ENCODE measurements at regions not wholly inside any gene's neighbourhood (a gene's known extent, or its start where the extent isn't known, plus 50 kb on each side); places are given as distances from the start of the nearest gene placed in this dataset.

DNA sequence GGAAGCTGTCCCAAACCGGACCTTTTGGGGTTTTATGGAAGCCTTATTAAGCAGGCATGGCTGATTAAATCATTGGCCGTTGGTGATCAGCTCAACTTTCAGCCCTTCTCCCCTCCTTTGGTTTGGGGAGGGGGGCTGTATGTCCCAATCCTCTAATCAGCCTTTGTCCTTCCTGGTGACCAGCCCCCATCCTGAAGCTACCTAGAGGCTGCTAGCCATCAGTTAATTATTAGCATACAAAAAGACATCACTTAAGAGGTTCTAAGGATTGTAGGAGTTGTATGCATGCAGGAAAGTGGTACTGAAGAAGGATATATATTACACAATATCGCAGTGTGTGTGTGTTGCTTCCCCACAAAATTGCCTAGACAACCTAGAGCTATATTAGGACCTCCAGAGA lies 553.3 kb upstream of the FZD8 start:
- Histone ChIP-seq H2AFZ (ENCODE audit: low read depth, low read length, poor library complexity, severe bottlenecking) (no peak overlapping the region), H3K9me2 (ENCODE audit: insufficient read depth) (no peaks in the 10 kb centered on the region), H3K4me3 (replicated peaks in 1 of 2; ENCODE audit: low read depth in 1 of 2, low read length in 2 of 2) (no peak overlapping the region), H3K4me1 (ENCODE audit: control insufficient read depth in 1 of 2, insufficient read depth in 2 of 2, low read length in 2 of 2) (no peaks in the 10 kb centered on the region), H4K20me1 (ENCODE audit: insufficient read depth) (no peaks in the 10 kb centered on the region), H3K79me2 (ENCODE audit: insufficient read depth, low read length) (no peaks in the 10 kb centered on the region), H3K27me3 (ENCODE audit: insufficient read depth, low read length) (no peaks in the 10 kb centered on the region), H3K4me2 (ENCODE audit: low read length) (no peak overlapping the region), H3K9me3 (ENCODE audit: control insufficient read depth in 1 of 2, insufficient read depth in 1 of 2, low read depth in 1 of 2, low read length in 2 of 2) (peaks cover 0 to 4% of the 10 kb centered on the region in 2 experiments; a peak in 2 of 4 replicates), H3K9ac (ENCODE audit: low read length) (no peak overlapping the region), H3K27ac (ENCODE audit: low read depth, low read length) (no peak overlapping the region), H3K36me3 (ENCODE audit: control insufficient read depth in 1 of 2, insufficient read depth in 2 of 2, low read length in 2 of 2) (no peaks in the 10 kb centered on the region)
- DNase-seq (ENCODE audit: low read depth, low spot score), result no peak
- intact Hi-C loops (cut with micrococcal nuclease), result no loop called here
- ChIA-PET CTCF (no interaction called here), POLR2A (no interaction called here), RAD21 (ENCODE audit: low non-redundant PET in 1 of 2, low total read pairs in 2 of 2, uncharacterized antibody in 2 of 2, unreplicated experiment in 2 of 2) (no interaction called here)
- TF ChIP-seq EGR1 (IDR thresholded peaks at IDR 0.05; ENCODE audit: low read depth), result no peak
- TF ChIP-seq MAX (IDR thresholded peaks at IDR 0.05), result no peak
- no peak for TF ChIP-seq POLR2A (IDR thresholded peaks at IDR 0.05; ENCODE audit: borderline replicate concordance, extremely low read depth, insufficient read depth, insufficient read length)
- no peak for TF ChIP-seq EZH2phosphoT487 (IDR thresholded peaks at IDR 0.05; ENCODE audit: borderline replicate concordance)
- no peak for TF ChIP-seq REST (IDR thresholded peaks at IDR 0.05; ENCODE audit: low read depth)
- no peak for TF ChIP-seq SIN3A (IDR thresholded peaks at IDR 0.05; ENCODE audit: low read depth)
- no peak for TF ChIP-seq SP1 (IDR thresholded peaks at IDR 0.05; ENCODE audit: low read depth)
- no peak for TF ChIP-seq ELF1 (IDR thresholded peaks at IDR 0.05; ENCODE audit: borderline replicate concordance, low read depth)
- no peak for TF ChIP-seq JUND (IDR thresholded peaks at IDR 0.05)
- TF ChIP-seq EZH2 (IDR thresholded peaks at IDR 0.05), result no peak
- no peak for TF ChIP-seq FOSL1 (IDR thresholded peaks at IDR 0.05; ENCODE audit: low read depth)
- TF ChIP-seq ATF3 (IDR thresholded peaks at IDR 0.05), result no peak
- no peak for TF ChIP-seq CEBPB (IDR thresholded peaks at IDR 0.05; ENCODE audit: low read depth)
- TF ChIP-seq CTCF (IDR thresholded peaks at IDR 0.05 in 2 of 3, conservative IDR thresholded peaks at IDR 0.05 in 1 of 3; ENCODE audit: borderline replicate concordance in 1 of 3, insufficient read depth in 1 of 3, low read depth in 2 of 3, low read length in 2 of 3), result no peak
- no peak for TF ChIP-seq ZNF274 (IDR thresholded peaks at IDR 0.05; ENCODE audit: low read depth, low read length)
- no peak for TF ChIP-seq ZFX (IDR thresholded peaks at IDR 0.05)
- no peak for TF ChIP-seq YY1 (IDR thresholded peaks at IDR 0.05; ENCODE audit: extremely low read depth, insufficient replicate concordance, low read depth, low read length)
- no peak for TF ChIP-seq ZBTB33 (IDR thresholded peaks at IDR 0.05; ENCODE audit: extremely low read depth, insufficient replicate concordance, low read length)
- TF ChIP-seq SRF (IDR thresholded peaks at IDR 0.05; ENCODE audit: low read depth), result no peak
- no peak for ATAC-seq
- BruUV-seq (replicated peaks), result no TSS peak
